K562 (cell line): ENCODE measurements at regions not wholly inside any gene's neighbourhood (a gene's known extent, or its start where the extent isn't known, plus 50 kb on each side); places are given as distances from the start of the nearest gene placed in this dataset.
"Not testable (repeated sequence)": the region's sequence is repeated elsewhere in the genome, so short reads cannot be mapped to it uniquely, and the experiment has no call there.

ENCODE experiments used
- ATAC-seq: fragments of 200-7000 bp; cut with Tn5 transposase; 3 replicates; pipeline ENCODE4 v1.9.1; 2020; ENCODE audit warnings: moderate library complexity
- BruUV-seq: library from RNA; stranded (reverse); fragments of 400-500 nt; replicated peaks from 2 replicates; lab custom pipeline; 2021; lab: Mats Ljungman, UMichigan
- CTCF ChIA-PET: fragments of 300-600 bp; formaldehyde crosslinking; extraction: SDS; loops from one replicate; lab custom pipeline; 2021; ENCODE audit warnings: low intra/inter-chr PET ratio; lab: Yijun Ruan, JAX
- POLR2A ChIA-PET: fragments of 300-600, 350-650 bp; sonication (Branson Sonifier 250); formaldehyde crosslinking; extraction: SDS; loops from one replicate; lab custom pipeline; 2021; ENCODE audit warnings: antibody characterized with exemption, inconsistent platforms; lab: Yijun Ruan, JAX
- DNase-seq, 4 experiments: peaks; one replicate each; pipeline versions ENCODE4 v3.0.0 to v3.0.0-alpha.2; 2011 to 2018; ENCODE audit warnings: low spot score in 3 of 4, mixed read lengths in 3 of 4; ENCODE audit errors: extremely low read depth in 1 of 4
- FAIRE-seq: peaks from 2 replicates; lab custom pipeline; 2011; peaks lifted over from hg19 to GRCh38; lab: Jason Lieb, UNC
- H2AFZ ChIP-seq: 2 replicates; pipeline ENCODE4 v1.6.0; 2011; ENCODE audit warnings: low read depth, low read length, control low read depth, inconsistent platforms
- H3K27ac ChIP-seq: fragments of 200-600 bp; 3 replicates; pipeline ENCODE4 v1.8.0; 2011; ENCODE audit warnings: low read depth, mild to moderate bottlenecking, control low read depth, inconsistent platforms, low read length, moderate library complexity, mixed read lengths; ENCODE audit errors: extremely low read depth
- H3K27me3 ChIP-seq, 2 experiments: fragments of 300-600 bp in 1 of 2; 2 replicates in 1 of 2; 3 replicates in 1 of 2; pipeline versions ENCODE4 v1.6.0 to v1.8.0; 2011; ENCODE audit warnings: inconsistent platforms in 2 of 2, low read length in 2 of 2, mild to moderate bottlenecking in 1 of 2, mixed read lengths in 1 of 2, moderate library complexity in 1 of 2; ENCODE audit not compliant: control insufficient read depth in 2 of 2, insufficient read depth in 2 of 2
- H3K36me3 ChIP-seq: fragments of 300-600 bp; 3 replicates; pipeline ENCODE4 v1.8.0; 2011; ENCODE audit warnings: mild to moderate bottlenecking, low read length, inconsistent platforms; ENCODE audit not compliant: control insufficient read depth, insufficient read depth
- H3K4me1 ChIP-seq, 2 experiments: fragments of 200-600 bp in 1 of 2; replicated peaks in 1 of 2; 2 replicates in 1 of 2; 3 replicates in 1 of 2; pipeline versions ENCODE4 v1.5.1 to v1.8.0; 2011; ENCODE audit warnings: inconsistent platforms in 2 of 2, low read length in 2 of 2, mild to moderate bottlenecking in 1 of 2, mixed read lengths in 1 of 2, moderate library complexity in 1 of 2; ENCODE audit not compliant: control insufficient read depth in 2 of 2, insufficient read depth in 2 of 2
- H3K4me2 ChIP-seq: 2 replicates; pipeline ENCODE4 v1.6.1; 2011; ENCODE audit warnings: low read length, control low read depth, inconsistent platforms, mixed read lengths; ENCODE audit not compliant: insufficient read depth
- H3K4me3 ChIP-seq: fragments of 200-600 bp; sonication (generic), shearing (Covaris generic); 2 replicates; pipeline ENCODE4 v1.5.1; 2016; ENCODE audit warnings: control low read depth, inconsistent platforms
- H3K79me2 ChIP-seq: fragments of 200-600 bp; 3 replicates; pipeline ENCODE4 v1.8.0; 2011; ENCODE audit warnings: low read length, inconsistent platforms; ENCODE audit not compliant: control insufficient read depth, insufficient read depth
- H3K9ac ChIP-seq, 2 experiments: 2 replicates each; pipeline versions ENCODE4 v1.6.0 to v1.6.1; 2011; ENCODE audit warnings: low read depth in 2 of 2, low read length in 2 of 2, control low read depth in 1 of 2, inconsistent platforms in 1 of 2, mild to moderate bottlenecking in 1 of 2, mixed read lengths in 1 of 2; ENCODE audit not compliant: insufficient read depth in 1 of 2
- H3K9me1 ChIP-seq: one replicate; pipeline ENCODE4 v1.6.0; 2011; ENCODE audit warnings: inconsistent platforms, mild to moderate bottlenecking, low read length, moderate library complexity; ENCODE audit not compliant: control insufficient read depth, insufficient read depth
- H3K9me3 ChIP-seq: replicated peaks from 2 replicates; pipeline ENCODE4 v1.5.1; 2011; ENCODE audit warnings: low read depth, low read length, inconsistent platforms; ENCODE audit not compliant: control insufficient read depth, insufficient read depth
- H4K20me1 ChIP-seq: replicated peaks from 2 replicates; pipeline ENCODE4 v1.6.1; 2011; ENCODE audit warnings: low read length, inconsistent platforms, mixed read lengths; ENCODE audit not compliant: control insufficient read depth, insufficient read depth
- ATF1 ChIP-seq, 2 experiments: fragments of 450-650 bp in 1 of 2; IDR thresholded peaks; 2 replicates each; pipeline ENCODE4 v1.6.1; 2016; ENCODE audit warnings: missing compliant biosample characterization in 1 of 2, missing genetic modification characterization in 1 of 2
- MEF2D ChIP-seq: conservative IDR thresholded peaks from 2 replicates; pipeline ENCODE4 v1.6.1; 2016; ENCODE audit warnings: low read depth, missing genetic modification characterization, missing compliant biosample characterization
- NELFE ChIP-seq: IDR thresholded peaks from 2 replicates; pipeline ENCODE4 v1.6.1; 2011; ENCODE audit warnings: mild to moderate bottlenecking; ENCODE audit not compliant: insufficient read depth, insufficient read length
- NFIX ChIP-seq: fragments of 250-450 bp; sonication (Bioruptor Pico); IDR thresholded peaks from 2 replicates; pipeline ENCODE4 v1.4.0; 2020; ENCODE audit warnings: low read depth, mild to moderate bottlenecking, moderate library complexity
- NRF1 ChIP-seq, 2 experiments: fragments of 450-650 bp; IDR thresholded peaks in 1 of 2; conservative IDR thresholded peaks in 1 of 2; 2 replicates each; pipeline ENCODE4 v1.6.1; 2014; ENCODE audit warnings: mild to moderate bottlenecking in 2 of 2
- POU5F1 ChIP-seq: fragments of 150-350 bp; IDR thresholded peaks from 2 replicates; pipeline ENCODE4 v1.6.1; 2014; ENCODE audit warnings: borderline replicate concordance, low read length, low read depth, mild to moderate bottlenecking; ENCODE audit not compliant: partially characterized antibody
- ZKSCAN3 ChIP-seq: fragments of 250-450 bp; sonication (Bioruptor Pico); IDR thresholded peaks from 2 replicates; pipeline ENCODE4 v1.4.0; 2020
- ZNF146 ChIP-seq: IDR thresholded peaks from one replicate; pipeline ENCODE4 v1.6.1; 2018; ENCODE audit warnings: missing compliant biosample characterization; ENCODE audit not compliant: unreplicated experiment
- ZNF589 ChIP-seq: fragments of 200-800 bp; sonication (Bioruptor generic); IDR thresholded peaks from 2 replicates; pipeline ENCODE4 v1.6.1; 2016; ENCODE audit warnings: low read depth, missing genetic modification characterization, missing compliant biosample characterization
- ZNF644 ChIP-seq: fragments of 200-800 bp; sonication (Bioruptor generic); IDR thresholded peaks from 2 replicates; pipeline ENCODE4 v1.6.1; 2016; ENCODE audit warnings: low read depth, missing genetic modification characterization, missing compliant biosample characterization
- ZNF668 ChIP-seq: fragments of 250-450 bp; sonication (Bioruptor Pico); IDR thresholded peaks from 2 replicates; pipeline ENCODE4 v1.8.0; 2022; ENCODE audit warnings: mild to moderate bottlenecking, inconsistent platforms
- WGBS: fragments of 100-300 bp; shearing (Covaris generic); methylation state at CpG from one replicate; pipeline ENCODE4 v1.1.6; 2016; ENCODE audit warnings: low coverage, mixed read lengths; ENCODE audit not compliant: insufficient coverage; ENCODE audit errors: missing lambda C conversion rate; 5-methylcytosine and 5-hydroxymethylcytosine counted together
- in situ Hi-C: fragments of 300-500 bp; cut with MboI; formaldehyde crosslinking; loops from 4 replicates; pipeline ENCODE4 v1.15.0; 2018; ENCODE audit warnings: inconsistent platforms, mixed read lengths
- intact Hi-C: fragments of 100-400 bp; cut with micrococcal nuclease; formaldehyde crosslinking; loops from 2 replicates; pipeline ENCODE4 v1.14.2; 2022
- TF ChIP-seq, protein P1 (sequence below), 2 experiments: IDR thresholded peaks; 2 replicates each; pipeline ENCODE4 v1.6.1; 2012; ENCODE audit warnings: improper control_type of control experiment in 2 of 2, low read depth in 2 of 2, low read length in 2 of 2, borderline replicate concordance in 1 of 2

DNA sequence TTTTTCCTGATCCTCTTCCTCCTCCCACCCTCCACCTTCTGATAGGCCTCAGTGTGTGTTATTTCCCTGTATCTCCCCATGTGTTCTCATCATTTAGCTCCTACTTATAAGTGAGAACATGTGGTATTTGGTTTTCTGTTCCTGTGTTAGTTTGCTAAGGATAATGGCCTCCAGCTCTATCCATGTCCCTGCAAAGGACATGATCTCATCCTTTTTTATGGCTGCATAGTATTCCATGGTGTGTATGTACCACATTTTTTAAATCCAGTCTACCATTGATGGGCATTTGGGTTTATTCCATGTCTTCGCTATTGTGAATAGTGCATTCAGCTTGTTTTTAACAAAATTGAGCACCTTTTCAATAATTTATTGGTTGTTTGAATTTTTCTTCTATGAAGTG, 130.8 kb upstream of the ARHGAP20 start:
- H3K36me3 ChIP-seq, H3K79me2 ChIP-seq, CTCF ChIA-PET, H3K4me2 ChIP-seq, H2AFZ ChIP-seq, DNase-seq, H3K4me3 ChIP-seq, POLR2A ChIA-PET, H3K27me3 ChIP-seq, ATAC-seq, FAIRE-seq, H3K9ac ChIP-seq, H3K9me3 ChIP-seq, H3K9me1 ChIP-seq, H3K4me1 ChIP-seq, H4K20me1 ChIP-seq, in situ Hi-C loops, H3K27ac ChIP-seq, BruUV-seq, intact Hi-C loops: not testable (repeated sequence)
- WGBS: 0% methylated on average over 1 of the region's 1 CpG
- peak; percentile 50 for TF ChIP-seq ZNF146 (CRISPR knock-in tag)

DNA sequence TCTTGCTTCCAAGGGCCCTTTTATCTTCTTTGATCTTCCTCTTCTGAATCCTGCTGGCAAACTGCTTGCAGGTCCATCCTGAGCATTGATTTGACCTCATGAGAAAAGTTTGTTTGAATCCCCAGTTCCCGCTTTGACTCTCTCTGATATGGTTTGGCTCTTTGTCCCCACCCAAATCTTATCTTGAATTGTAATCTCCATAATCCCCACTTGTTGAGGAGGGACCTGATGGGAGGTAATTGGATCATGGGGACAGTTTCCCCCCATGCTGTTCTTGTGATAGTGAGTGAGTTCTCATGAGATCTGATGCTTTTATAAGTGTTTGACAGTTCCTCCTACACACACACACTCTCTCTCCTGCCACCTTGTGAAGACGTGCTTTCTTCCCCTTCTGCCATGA, 126.6 kb upstream of the ARHGAP20 start:
- CTCF ChIA-PET: no interaction called here
- TF ChIP-seq ZKSCAN3 (CRISPR knock-in tag) (no peak), NRF1 (conservative IDR thresholded peaks at IDR 0.05 in 1 of 2, IDR thresholded peaks at IDR 0.05 in 1 of 2) (no peak), NFIX (CRISPR knock-in tag) (no peak), ATF1 (CRISPR knock-in tag; IDR thresholded peaks at IDR 0.05) (no peak), ATF1 (tag; IDR thresholded peaks at IDR 0.05) (no peak), ZNF589 (CRISPR knock-in tag) (no peak), MEF2D (tag) (no peak), ZNF668 (CRISPR knock-in tag) (no peak), ZNF644 (tag) (no peak), NELFE (no peak), POU5F1 (no peak)
- TF ChIP-seq, protein P1, sequence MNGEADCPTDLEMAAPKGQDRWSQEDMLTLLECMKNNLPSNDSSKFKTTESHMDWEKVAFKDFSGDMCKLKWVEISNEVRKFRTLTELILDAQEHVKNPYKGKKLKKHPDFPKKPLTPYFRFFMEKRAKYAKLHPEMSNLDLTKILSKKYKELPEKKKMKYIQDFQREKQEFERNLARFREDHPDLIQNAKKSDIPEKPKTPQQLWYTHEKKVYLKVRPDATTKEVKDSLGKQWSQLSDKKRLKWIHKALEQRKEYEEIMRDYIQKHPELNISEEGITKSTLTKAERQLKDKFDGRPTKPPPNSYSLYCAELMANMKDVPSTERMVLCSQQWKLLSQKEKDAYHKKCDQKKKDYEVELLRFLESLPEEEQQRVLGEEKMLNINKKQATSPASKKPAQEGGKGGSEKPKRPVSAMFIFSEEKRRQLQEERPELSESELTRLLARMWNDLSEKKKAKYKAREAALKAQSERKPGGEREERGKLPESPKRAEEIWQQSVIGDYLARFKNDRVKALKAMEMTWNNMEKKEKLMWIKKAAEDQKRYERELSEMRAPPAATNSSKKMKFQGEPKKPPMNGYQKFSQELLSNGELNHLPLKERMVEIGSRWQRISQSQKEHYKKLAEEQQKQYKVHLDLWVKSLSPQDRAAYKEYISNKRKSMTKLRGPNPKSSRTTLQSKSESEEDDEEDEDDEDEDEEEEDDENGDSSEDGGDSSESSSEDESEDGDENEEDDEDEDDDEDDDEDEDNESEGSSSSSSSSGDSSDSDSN (IDR thresholded peaks at IDR 0.05; ENCODE audit: borderline replicate concordance in 1 of 2, low read depth in 2 of 2, low read length in 2 of 2): no peak

More for the DNA sequence above, 126.6 kb upstream of the ARHGAP20 start:
- POLR2A ChIA-PET: no interaction called here
- Histone ChIP-seq H3K79me2 (no peaks in the 10 kb centered on the region), H3K4me1 (no peaks in the 10 kb centered on the region), H4K20me1 (no peaks in the 10 kb centered on the region), H3K9me1 (no peaks in the 10 kb centered on the region), H2AFZ (no peak overlapping the region), H3K9ac (no peak overlapping the region), H3K9me3 (no peaks in the 10 kb centered on the region), H3K36me3 (no peaks in the 10 kb centered on the region), H3K27me3 (no peaks in the 10 kb centered on the region), H3K27ac (no peak overlapping the region), H3K4me2 (no peak overlapping the region), H3K4me3 (no peak overlapping the region)
- in situ Hi-C loops: no loop called here
- ATAC-seq (no peak), DNase-seq (no peak), FAIRE-seq (no peak)
- WGBS: 0% methylated on average over 2 of the region's 2 CpGs
- BruUV-seq: no TSS peak
- intact Hi-C loops: no loop called here
